ENCODE measurements at regions not wholly inside any gene's neighbourhood (a gene's known extent, or its start where the extent isn't known, plus 50 kb on each side); places are given as distances from the start of the nearest gene placed in this dataset.

- no peak overlapping the region for H3K27ac ChIP-seq
- TF ChIP-seq CTCF (IDR thresholded peaks at IDR 0.05) (no peak), ZFX (IDR thresholded peaks at IDR 0.05; ENCODE audit: borderline replicate concordance) (no peak)
These were observed 396.8 kb upstream of the UBE2E3 start for GRCh38 chr2:180583441-180584140.

- H3K27ac ChIP-seq, result no peak overlapping the region
- TF ChIP-seq ZFX (IDR thresholded peaks at IDR 0.05; ENCODE audit: borderline replicate concordance) (no peak), CTCF (IDR thresholded peaks at IDR 0.05) (no peak)
These were observed 401.0 kb upstream of the UBE2E3 start for GRCh38 chr2:180579388-180579787.

- H3K27ac ChIP-seq, result no peak overlapping the region
- TF ChIP-seq CTCF (IDR thresholded peaks at IDR 0.05) (no peak), ZFX (IDR thresholded peaks at IDR 0.05; ENCODE audit: borderline replicate concordance) (no peak)
These were observed 402.0 kb upstream of the UBE2E3 start for GRCh38 chr2:180578441-180578840.

- TF ChIP-seq CTCF (IDR thresholded peaks at IDR 0.05) (no peak), ZFX (IDR thresholded peaks at IDR 0.05; ENCODE audit: borderline replicate concordance) (no peak)
- H3K27ac ChIP-seq, result no peak overlapping the region
These were observed 402.8 kb upstream of the UBE2E3 start for GRCh38 chr2:180577567-180577966.

- no peak for TF ChIP-seq CTCF (IDR thresholded peaks at IDR 0.05)
- TF ChIP-seq ZFX (IDR thresholded peaks at IDR 0.05; ENCODE audit: borderline replicate concordance), result no peak
- H3K27ac ChIP-seq, result no peak overlapping the region
These were observed 406.5 kb upstream of the UBE2E3 start for GRCh38 chr2:180573951-180574350.

GRCh38 chr2:180572346-180572745, 408.1 kb upstream of the UBE2E3 start:
- H3K27ac ChIP-seq, result no peak overlapping the region
- TF ChIP-seq ZFX (IDR thresholded peaks at IDR 0.05; ENCODE audit: borderline replicate concordance) (no peak), CTCF (IDR thresholded peaks at IDR 0.05) (no peak)

GRCh38 chr2:180571559-180571958, 408.8 kb upstream of the UBE2E3 start:
- TF ChIP-seq ZFX (IDR thresholded peaks at IDR 0.05; ENCODE audit: borderline replicate concordance) (no peak), CTCF (IDR thresholded peaks at IDR 0.05) (no peak)
- no peak overlapping the region for H3K27ac ChIP-seq

Data from 22Rv1 (cell line).